KMS-11 (cell line): ENCODE measurements at regions not wholly inside any gene's neighbourhood (a gene's known extent, or its start where the extent isn't known, plus 50 kb on each side); places are given as distances from the start of the nearest gene placed in this dataset.

ENCODE experiments used
- H2AFZ ChIP-seq: fragments of 200-600 bp; sonication (generic); 2 replicates; pipeline ENCODE4 v1.6.1; 2016; ENCODE audit warnings: antibody characterized with exemption, mixed run types, low read depth
- H3K27ac ChIP-seq: fragments of 200-600 bp; sonication (generic); 2 replicates; pipeline ENCODE4 v1.6.1; 2016; ENCODE audit warnings: mild to moderate bottlenecking, mixed run types
- H3K27me3 ChIP-seq: fragments of 200-600 bp; sonication (generic); 2 replicates; pipeline ENCODE4 v1.6.1; 2017; ENCODE audit warnings: mild to moderate bottlenecking, low read depth, mixed run types, moderate library complexity; ENCODE audit not compliant: insufficient read depth
- H3K36me3 ChIP-seq: fragments of 200-600 bp; sonication (generic); 2 replicates; pipeline ENCODE4 v1.6.1; 2017; ENCODE audit warnings: mild to moderate bottlenecking, mixed run types; ENCODE audit not compliant: insufficient read depth
- H3K4me1 ChIP-seq: fragments of 200-600 bp; sonication (generic); 2 replicates; pipeline ENCODE4 v1.6.1; 2016; ENCODE audit warnings: mild to moderate bottlenecking, low read depth, mixed run types; ENCODE audit not compliant: poor library complexity, severe bottlenecking
- H3K4me2 ChIP-seq: fragments of 200-600 bp; sonication (generic); 2 replicates; pipeline ENCODE4 v1.7.0; 2016; ENCODE audit warnings: mild to moderate bottlenecking, mixed run types
- H3K4me3 ChIP-seq: fragments of 200-600 bp; sonication (generic); IDR thresholded peaks from 2 replicates; pipeline ENCODE4 v1.6.1; 2017; ENCODE audit warnings: low read depth, low read length, mixed read lengths; ENCODE audit not compliant: insufficient read depth
- H3K79me2 ChIP-seq: fragments of 200-600 bp; sonication (generic); 2 replicates; pipeline ENCODE4 v1.6.1; 2016; ENCODE audit warnings: low read depth, mixed run types; ENCODE audit not compliant: insufficient read depth
- H3K9ac ChIP-seq: fragments of 200-600 bp; sonication (generic); 2 replicates; pipeline ENCODE4 v1.6.1; 2016; ENCODE audit warnings: mild to moderate bottlenecking, mixed run types
- H4K20me1 ChIP-seq: fragments of 200-600 bp; sonication (generic); 2 replicates; pipeline ENCODE4 v1.6.1; 2016; ENCODE audit warnings: mild to moderate bottlenecking, mixed run types; ENCODE audit not compliant: insufficient read depth
- TF ChIP-seq, protein P1 (sequence below): fragments of 200-600 bp; sonication (generic); conservative IDR thresholded peaks from 2 replicates; pipeline ENCODE4 v1.6.1; 2017; ENCODE audit warnings: low read depth, mild to moderate bottlenecking, antibody characterized with exemption, low read length, moderate library complexity, mixed read lengths

DNA sequence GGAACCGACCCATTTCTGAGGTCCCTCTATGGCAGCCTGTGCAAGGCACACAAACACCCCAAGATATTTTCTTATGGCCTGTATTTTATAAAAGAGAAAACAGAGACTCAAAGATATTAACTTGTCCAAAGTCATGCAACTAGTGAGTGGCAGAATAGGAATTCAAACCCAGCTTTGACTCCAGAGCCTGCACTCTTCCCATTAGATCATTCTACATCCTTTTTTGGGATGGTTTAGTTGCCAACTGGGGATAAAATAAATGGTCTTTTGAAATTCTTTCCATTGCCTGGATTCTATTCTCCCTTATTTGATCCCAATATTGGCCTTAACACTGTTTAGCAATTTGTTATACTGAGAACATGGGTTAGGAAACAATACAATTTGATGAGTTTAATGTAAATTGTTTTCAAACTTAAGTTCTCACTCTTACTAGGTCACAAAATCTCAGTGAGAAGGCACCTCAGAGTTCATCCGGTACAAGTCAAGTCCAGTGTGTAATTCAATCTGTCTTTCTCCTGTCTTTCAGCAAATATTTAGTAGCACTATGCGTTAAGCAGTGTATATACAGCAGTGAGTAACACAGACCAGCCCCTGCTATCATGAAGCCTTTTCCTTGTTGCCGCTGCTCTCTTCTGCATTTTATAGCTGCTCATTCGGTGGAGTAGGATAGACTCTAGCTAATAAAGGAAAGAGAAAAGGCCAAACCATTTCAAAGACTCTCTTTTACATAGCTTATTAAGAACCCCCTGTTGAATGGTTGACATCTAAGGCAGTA lies 162.1 kb upstream of the IFNG-AS1 start:
- no peaks in the 10 kb centered on the region for H3K36me3 ChIP-seq
- no peak overlapping the region for H3K9ac ChIP-seq
- H3K4me3 ChIP-seq: no peak overlapping the region
- H3K4me1 ChIP-seq: no peaks in the 10 kb centered on the region
- no peaks in the 10 kb centered on the region for H4K20me1 ChIP-seq
- no peaks in the 10 kb centered on the region for H3K27me3 ChIP-seq
- no peaks in the 10 kb centered on the region for H3K79me2 ChIP-seq
- no peak overlapping the region for H3K4me2 ChIP-seq
- no peak overlapping the region for H2AFZ ChIP-seq
- no peak overlapping the region for H3K27ac ChIP-seq
- TF ChIP-seq, protein P1, sequence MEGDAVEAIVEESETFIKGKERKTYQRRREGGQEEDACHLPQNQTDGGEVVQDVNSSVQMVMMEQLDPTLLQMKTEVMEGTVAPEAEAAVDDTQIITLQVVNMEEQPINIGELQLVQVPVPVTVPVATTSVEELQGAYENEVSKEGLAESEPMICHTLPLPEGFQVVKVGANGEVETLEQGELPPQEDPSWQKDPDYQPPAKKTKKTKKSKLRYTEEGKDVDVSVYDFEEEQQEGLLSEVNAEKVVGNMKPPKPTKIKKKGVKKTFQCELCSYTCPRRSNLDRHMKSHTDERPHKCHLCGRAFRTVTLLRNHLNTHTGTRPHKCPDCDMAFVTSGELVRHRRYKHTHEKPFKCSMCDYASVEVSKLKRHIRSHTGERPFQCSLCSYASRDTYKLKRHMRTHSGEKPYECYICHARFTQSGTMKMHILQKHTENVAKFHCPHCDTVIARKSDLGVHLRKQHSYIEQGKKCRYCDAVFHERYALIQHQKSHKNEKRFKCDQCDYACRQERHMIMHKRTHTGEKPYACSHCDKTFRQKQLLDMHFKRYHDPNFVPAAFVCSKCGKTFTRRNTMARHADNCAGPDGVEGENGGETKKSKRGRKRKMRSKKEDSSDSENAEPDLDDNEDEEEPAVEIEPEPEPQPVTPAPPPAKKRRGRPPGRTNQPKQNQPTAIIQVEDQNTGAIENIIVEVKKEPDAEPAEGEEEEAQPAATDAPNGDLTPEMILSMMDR: no peak

DNA sequence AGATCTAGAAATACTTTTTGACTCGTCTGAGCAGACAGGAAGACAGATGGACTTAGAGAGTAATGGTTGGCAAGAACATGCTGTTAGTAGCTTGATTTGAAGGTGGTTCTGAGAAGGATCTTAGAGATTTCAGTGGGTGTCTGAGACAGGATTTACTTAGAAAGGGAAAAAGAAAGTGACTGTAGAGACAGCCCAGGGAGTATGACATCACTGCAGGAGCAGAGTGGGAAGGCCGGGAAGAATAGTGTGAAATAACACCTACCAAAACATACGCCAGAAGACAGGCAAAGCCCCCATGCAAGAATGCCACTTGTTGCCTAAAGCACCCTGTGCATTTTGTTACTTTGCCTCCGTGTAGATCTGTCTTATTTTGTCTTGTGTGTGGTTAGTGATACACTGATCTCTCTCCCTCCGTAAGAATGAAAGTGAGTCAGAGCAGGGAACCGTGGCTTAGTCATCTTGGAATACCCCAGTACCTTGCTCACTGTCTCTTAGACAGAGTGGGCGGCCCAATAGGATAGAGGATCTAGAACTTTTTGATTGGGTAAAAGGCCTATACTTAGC lies 161.3 kb upstream of the IFNG-AS1 start:
- Histone ChIP-seq H3K9ac (no peak overlapping the region), H3K27ac (no peak overlapping the region), H3K27me3 (no peaks in the 10 kb centered on the region), H3K36me3 (no peaks in the 10 kb centered on the region), H3K4me3 (no peak overlapping the region), H3K4me1 (no peaks in the 10 kb centered on the region), H3K79me2 (no peaks in the 10 kb centered on the region), H3K4me2 (no peak overlapping the region), H2AFZ (no peak overlapping the region), H4K20me1 (no peaks in the 10 kb centered on the region)
- TF ChIP-seq, protein P1: no peak

DNA sequence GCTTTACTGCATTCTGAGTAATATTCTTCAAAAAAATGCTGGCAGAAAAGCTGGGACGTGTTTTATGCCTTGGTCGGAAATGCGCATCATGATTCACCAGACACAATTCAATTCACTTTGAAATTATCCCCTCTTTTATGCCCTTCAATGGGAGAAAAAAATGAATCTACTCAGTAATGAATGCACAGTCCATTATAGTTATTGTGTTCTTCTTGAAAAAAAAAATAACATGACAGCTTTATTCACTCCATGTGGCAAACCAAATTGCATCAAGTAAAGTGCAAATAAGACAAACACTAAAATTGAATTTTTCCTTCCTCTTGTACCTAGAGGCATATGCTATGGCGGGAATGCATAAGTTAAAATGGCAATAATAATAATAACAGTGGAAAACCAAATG lies 159.4 kb upstream of the IFNG-AS1 start:
- no peak overlapping the region for H3K4me3 ChIP-seq
- H3K79me2 ChIP-seq: no peaks in the 10 kb centered on the region
- no peak overlapping the region for H3K4me2 ChIP-seq
- no peaks in the 10 kb centered on the region for H3K36me3 ChIP-seq
- no peak overlapping the region for H3K27ac ChIP-seq
- H3K9ac ChIP-seq: no peak overlapping the region
- no peak overlapping the region for H2AFZ ChIP-seq
- H3K27me3 ChIP-seq: no peaks in the 10 kb centered on the region
- TF ChIP-seq, protein P1: no peak
- H3K4me1 ChIP-seq: no peaks in the 10 kb centered on the region
- H4K20me1 ChIP-seq: no peaks in the 10 kb centered on the region

DNA sequence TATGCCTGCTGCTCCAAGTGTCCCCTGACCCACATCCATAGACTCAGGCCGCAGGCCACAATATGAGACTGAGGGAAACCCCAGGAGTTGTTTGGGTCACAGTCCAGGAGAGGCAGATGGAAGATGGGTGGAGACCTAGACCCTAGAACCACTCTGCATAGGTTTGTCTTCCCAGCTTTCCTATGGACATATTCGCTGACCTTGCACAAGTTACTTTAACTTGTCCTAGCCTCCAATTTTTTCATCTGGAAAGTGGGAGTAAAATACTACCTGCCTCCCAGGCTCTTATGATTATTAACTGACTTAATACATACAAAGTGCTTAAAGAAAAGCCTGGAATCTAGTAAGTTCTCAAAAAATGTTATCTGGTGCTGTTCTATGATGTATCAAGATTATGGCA lies 157.1 kb upstream of the IFNG-AS1 start:
- Histone ChIP-seq H3K4me2 (no peak overlapping the region), H3K79me2 (no peaks in the 10 kb centered on the region)

More for the DNA sequence above, 157.1 kb upstream of the IFNG-AS1 start:
- Histone ChIP-seq H3K36me3 (no peaks in the 10 kb centered on the region), H3K9ac (no peak overlapping the region), H3K27me3 (no peaks in the 10 kb centered on the region), H2AFZ (no peak overlapping the region), H3K4me3 (no peak overlapping the region), H3K4me1 (no peaks in the 10 kb centered on the region), H4K20me1 (no peaks in the 10 kb centered on the region), H3K27ac (no peak overlapping the region)
- TF ChIP-seq, protein P1: no peak
